CD14-positive monocyte (primary cell): ENCODE measurements at regions not wholly inside any gene's neighbourhood (a gene's known extent, or its start where the extent isn't known, plus 50 kb on each side); places are given as distances from the start of the nearest gene placed in this dataset.

Experiments
- DNase-seq, 3 donors: peaks; one replicate each; pipeline ENCODE4 v3.0.0-alpha.2; 2011 to 2022
- H2AFZ ChIP-seq: 2 replicates; pipeline ENCODE4 v1.6.0; 2012; ENCODE audit warnings: mild to moderate bottlenecking, low read depth, low read length, inconsistent platforms; ENCODE audit not compliant: insufficient read depth, poor library complexity, severe bottlenecking
- H3K27ac ChIP-seq, 2 donors: 1 replicate in 1 of 2; 2 replicates in 1 of 2; pipeline ENCODE4 v1.5.1; 2012 to 2013; ENCODE audit warnings: low read length in 2 of 2, control low read depth in 1 of 2, inconsistent platforms in 1 of 2, low read depth in 1 of 2, mild to moderate bottlenecking in 1 of 2
- H3K27me3 ChIP-seq, 2 donors: one replicate each; pipeline versions ENCODE4 v1.6.0 to v1.6.1; 2011 to 2013; ENCODE audit warnings: low read length in 2 of 2; ENCODE audit not compliant: control insufficient read depth in 2 of 2, insufficient read depth in 2 of 2
- H3K36me3 ChIP-seq, 2 donors: replicated peaks in 1 of 2; 1 replicate in 1 of 2; 2 replicates in 1 of 2; pipeline versions ENCODE4 v1.5.1 to v1.6.1; 2012 to 2013; ENCODE audit warnings: low read length in 2 of 2, control low read depth in 1 of 2, inconsistent platforms in 1 of 2, mild to moderate bottlenecking in 1 of 2; ENCODE audit not compliant: insufficient read depth in 2 of 2, control insufficient read depth in 1 of 2
- H3K4me1 ChIP-seq, 2 donors: 1 replicate in 1 of 2; 2 replicates in 1 of 2; pipeline versions ENCODE4 v1.5.1 to v1.6.1; 2012 to 2013; ENCODE audit warnings: low read length in 2 of 2, control low read depth in 1 of 2, inconsistent platforms in 1 of 2, mild to moderate bottlenecking in 1 of 2, moderate library complexity in 1 of 2; ENCODE audit not compliant: insufficient read depth in 2 of 2, control insufficient read depth in 1 of 2
- H3K4me2 ChIP-seq: replicated peaks from 2 replicates; pipeline ENCODE3; 2012; ENCODE audit warnings: low read length, moderate library complexity, mild to moderate bottlenecking; ENCODE audit not compliant: poor library complexity, severe bottlenecking; ENCODE audit errors: extremely low read depth
- H3K4me3 ChIP-seq, 3 experiments: fragments of 200-600 bp in 1 of 3; sonication (generic) in 1 of 3; replicated peaks in 1 of 3; 1 replicate in 2 of 3; 2 replicates in 1 of 3; pipeline ENCODE4 v1.5.1; 2011 to 2013; ENCODE audit warnings: low read length in 3 of 3, mild to moderate bottlenecking in 3 of 3, control low read depth in 2 of 3, low read depth in 2 of 3, inconsistent platforms in 1 of 3, moderate library complexity in 1 of 3
- H3K79me2 ChIP-seq: 2 replicates; pipeline ENCODE4 v1.6.0; 2012; ENCODE audit warnings: mild to moderate bottlenecking, control low read depth, inconsistent platforms, low read length, moderate library complexity; ENCODE audit not compliant: insufficient read depth
- H3K9ac ChIP-seq: 2 replicates; pipeline ENCODE4 v1.6.0; 2017; ENCODE audit warnings: low read length, mild to moderate bottlenecking; ENCODE audit not compliant: insufficient read depth, poor library complexity, severe bottlenecking
- H3K9me3 ChIP-seq, 2 donors: replicated peaks in 1 of 2; 1 replicate in 1 of 2; 2 replicates in 1 of 2; pipeline versions ENCODE4 v1.5.1 to v1.6.1; 2012 to 2013; ENCODE audit warnings: low read length in 2 of 2, control low read depth in 1 of 2; ENCODE audit not compliant: control insufficient read depth in 1 of 2, insufficient read depth in 1 of 2
- H4K20me1 ChIP-seq: 2 replicates; pipeline ENCODE4 v1.6.0; 2012; ENCODE audit warnings: mild to moderate bottlenecking, low read length, control low read depth, moderate library complexity; ENCODE audit not compliant: insufficient read depth
- H3K27ac Mint-ChIP-seq, 7 donors: one replicate each; pipeline ENCODE4 v1.8.0; 2020; ENCODE audit warnings: mild to moderate bottlenecking in 7 of 7, mixed read lengths in 7 of 7, moderate library complexity in 6 of 7, inconsistent platforms in 2 of 7
- H3K27me3 Mint-ChIP-seq, 3 donors: one replicate each; pipeline ENCODE4 v1.8.0; 2021 to 2022; ENCODE audit warnings: low read depth in 3 of 3, mild to moderate bottlenecking in 3 of 3, mixed read lengths in 3 of 3, moderate library complexity in 3 of 3, inconsistent platforms in 1 of 3
- H3K36me3 Mint-ChIP-seq, 2 donors: one replicate each; pipeline ENCODE4 v1.8.0; 2020; ENCODE audit warnings: mixed read lengths in 2 of 2, inconsistent platforms in 1 of 2, mild to moderate bottlenecking in 1 of 2
- H3K4me1 Mint-ChIP-seq: one replicate; pipeline ENCODE4 v1.8.0; 2020; ENCODE audit warnings: mild to moderate bottlenecking, mixed read lengths
- H3K4me3 Mint-ChIP-seq, 2 donors: one replicate each; pipeline ENCODE4 v1.8.0; 2020; ENCODE audit warnings: mild to moderate bottlenecking in 2 of 2, mixed read lengths in 2 of 2, moderate library complexity in 1 of 2
- H3K9me3 Mint-ChIP-seq, 7 donors: one replicate each; pipeline ENCODE4 v1.8.0; 2020 to 2022; ENCODE audit warnings: mixed read lengths in 7 of 7, mild to moderate bottlenecking in 6 of 7, moderate library complexity in 6 of 7, inconsistent platforms in 2 of 7
- CTCF ChIP-seq: fragments of 200-600 bp; IDR thresholded peaks from one replicate; pipeline ENCODE4 v1.8.0; 2022; ENCODE audit warnings: antibody characterized with exemption, mild to moderate bottlenecking
- WGBS: methylation state at CpG from one replicate; pipeline ENCODE4 v1.1.5; 2013; ENCODE audit warnings: missing lambda C conversion rate; ENCODE audit not compliant: insufficient coverage; 5-methylcytosine and 5-hydroxymethylcytosine counted together
- intact Hi-C, 2 donors: fragments of 100-400 bp; cut with micrococcal nuclease; formaldehyde crosslinking; loops; one replicate each; pipeline versions ENCODE4 v1.15.0 to v1.15.1; 2023

- H2AFZ ChIP-seq, result no peak overlapping the region
- no peaks in the 10 kb centered on the region for H3K36me3 ChIP-seq
- TF ChIP-seq CTCF, result no peak
- H3K4me3 Mint-ChIP-seq, result no peak overlapping the region
- DNase-seq, result no peak
- intact Hi-C loops, result no loop called here
- no peaks in the 10 kb centered on the region for H3K4me1 ChIP-seq
- H3K9ac ChIP-seq, result no peak overlapping the region
- WGBS, result 80% methylated on average over 1 of the region's 5 CpGs
- no peaks in the 10 kb centered on the region for H4K20me1 ChIP-seq
- no peaks in the 10 kb centered on the region for H3K27me3 ChIP-seq
- H3K27me3 Mint-ChIP-seq, result no peaks in the 10 kb centered on the region
- H3K4me3 ChIP-seq, result no peak overlapping the region
- peaks cover 0 to 6% of the 10 kb centered on the region in 2 donors for H3K9me3 ChIP-seq
- no peak overlapping the region for H3K27ac Mint-ChIP-seq
- no peak overlapping the region for H3K4me2 ChIP-seq
- no peaks in the 10 kb centered on the region for H3K79me2 ChIP-seq
- H3K27ac ChIP-seq, result no peak overlapping the region
- no peaks in the 10 kb centered on the region for H3K36me3 Mint-ChIP-seq
- peaks cover 0 to 5% (median 2%) of the 10 kb centered on the region in 7 donors for H3K9me3 Mint-ChIP-seq
- H3K4me1 Mint-ChIP-seq, result no peaks in the 10 kb centered on the region
Measured at GRCh38 chr1:177511036-177511435, 340.3 kb downstream of the BRINP2 start.

DNA sequence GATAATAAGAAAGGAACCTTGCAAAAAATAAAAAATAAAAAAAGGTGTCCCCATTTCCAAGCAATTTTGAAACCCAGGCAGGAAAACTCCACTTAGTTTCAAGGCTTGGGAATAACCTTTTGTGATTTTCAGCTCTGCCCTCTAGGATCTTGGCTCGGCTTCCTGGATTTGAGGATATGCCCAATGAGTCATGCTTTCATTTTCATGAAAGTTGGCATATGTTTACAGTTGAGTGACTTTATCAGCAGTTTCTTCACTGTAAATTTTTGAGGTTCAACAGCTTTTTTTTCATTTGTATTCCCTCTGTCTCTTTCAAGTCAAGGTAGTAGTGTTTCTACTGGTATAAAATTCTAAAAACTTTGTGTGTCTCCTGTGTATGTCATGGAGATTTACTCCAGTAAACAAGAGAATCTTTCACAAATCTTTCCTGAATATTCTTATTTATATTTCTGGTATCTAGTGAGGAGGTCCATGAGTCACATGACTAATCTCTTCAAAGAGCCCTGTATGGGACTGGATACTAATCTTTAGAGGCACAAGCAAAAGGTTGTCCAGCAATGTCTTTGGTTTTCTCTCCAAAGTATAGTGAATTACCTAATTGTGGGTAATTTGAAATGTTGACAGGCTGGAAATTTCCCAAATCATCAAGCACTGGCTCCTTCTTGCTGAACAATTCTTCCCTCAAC, 335.3 kb downstream of the BRINP2 start:
- Histone ChIP-seq H3K4me3 (no peak overlapping the region), H3K27ac (no peak overlapping the region), H4K20me1 (no peaks in the 10 kb centered on the region), H2AFZ (no peak overlapping the region), H3K27me3 (no peaks in the 10 kb centered on the region), H3K79me2 (no peaks in the 10 kb centered on the region), H3K9me3 (peaks cover 0 to 6% of the 10 kb centered on the region in 2 donors), H3K4me1 (no peaks in the 10 kb centered on the region), H3K9ac (no peak overlapping the region), H3K36me3 (no peaks in the 10 kb centered on the region), H3K4me2 (no peak overlapping the region)
- H3K27me3 Mint-ChIP-seq, result no peaks in the 10 kb centered on the region
- H3K36me3 Mint-ChIP-seq, result no peaks in the 10 kb centered on the region
- intact Hi-C loops, result no loop called here
- peaks cover 0 to 7% (median 0%) of the 10 kb centered on the region in 7 donors for H3K9me3 Mint-ChIP-seq
- no peaks in the 10 kb centered on the region for H3K4me1 Mint-ChIP-seq
- TF ChIP-seq CTCF, result no peak
- H3K27ac Mint-ChIP-seq, result no peak overlapping the region
- 100% methylated on average over 1 of the region's 1 CpG for WGBS
- DNase-seq, result no peak
- H3K4me3 Mint-ChIP-seq, result no peak overlapping the region
